ENCODE measurements at regions not wholly inside any gene's neighbourhood (a gene's known extent, or its start where the extent isn't known, plus 50 kb on each side); places are given as distances from the start of the nearest gene placed in this dataset.

- no peak for DNase-seq
Measured at GRCh38 chr12:111221062-111222026, 147.6 kb downstream of the PHETA1 start.

- DNase-seq: no peak
Measured at GRCh38 chr12:111220363-111220762, 148.5 kb downstream of the PHETA1 start.

GRCh38 chr12:111219440-111219839 lies 149.5 kb downstream of the PHETA1 start:
- DNase-seq: no peak

GRCh38 chr12:111218499-111218898 lies 150.4 kb downstream of the PHETA1 start:
- no peak for DNase-seq

- no peak for DNase-seq
Measured at GRCh38 chr12:111216387-111217159, 152.3 kb downstream of the PHETA1 start.

GRCh38 chr12:111215881-111216280 lies 153.0 kb downstream of the PHETA1 start:
- no peak for DNase-seq

GRCh38 chr12:111214401-111214800 lies 154.5 kb downstream of the PHETA1 start:
- DNase-seq: no peak

GRCh38 chr12:111213561-111213960 lies 155.3 kb downstream of the PHETA1 start:
- DNase-seq: no peak

- no peak for DNase-seq
Measured at GRCh38 chr12:111212814-111213456, 156.0 kb downstream of the PHETA1 start.

GRCh38 chr12:111211910-111212757 lies 156.8 kb downstream of the PHETA1 start:
- DNase-seq: no peak

GRCh38 chr12:111209811-111210210 lies 159.1 kb downstream of the PHETA1 start:
- DNase-seq: no peak

GRCh38 chr12:111207761-111208160 lies 161.1 kb downstream of the PHETA1 start:
- no peak for DNase-seq

- DNase-seq: no peak
Measured at GRCh38 chr12:111204788-111205241, 164.1 kb downstream of the PHETA1 start.

- no peak for DNase-seq
Measured at GRCh38 chr12:111203969-111204368, 164.9 kb downstream of the PHETA1 start.

- no peak for DNase-seq
Measured at GRCh38 chr12:111203446-111203845, 165.4 kb downstream of the PHETA1 start.

GRCh38 chr12:111202237-111202915 lies 166.5 kb downstream of the PHETA1 start:
- no peak for DNase-seq

GRCh38 chr12:111201495-111202236 lies 167.2 kb downstream of the PHETA1 start:
- no peak for DNase-seq

- DNase-seq: no peak
Measured at GRCh38 chr12:111201036-111201435, 167.9 kb downstream of the PHETA1 start.

- no peak for DNase-seq
Measured at GRCh38 chr12:111197376-111197944, 171.4 kb downstream of the PHETA1 start.

- DNase-seq: no peak
Measured at GRCh38 chr12:111196532-111196931, 172.4 kb downstream of the PHETA1 start.

- no peak for DNase-seq
Measured at GRCh38 chr12:111195316-111195715, 173.6 kb downstream of the PHETA1 start.
